Calu3 (cell line): ENCODE measurements at regions not wholly inside any gene's neighbourhood (a gene's known extent, or its start where the extent isn't known, plus 50 kb on each side); places are given as distances from the start of the nearest gene placed in this dataset.

Source experiments
- BruUV-seq: library from RNA; stranded (reverse); fragments of 400-500 nt; replicated peaks from 2 replicates; lab custom pipeline; 2021; lab: Mats Ljungman, UMichigan
- CTCF ChIA-PET: fragments of 300-600 bp; sonication (Branson Sonifier 250); formaldehyde crosslinking; loops from one replicate; lab custom pipeline; 2022; ENCODE audit warnings: antibody characterized with exemption; lab: Charles Lee
- DNase-seq: peaks from one replicate; pipeline ENCODE4 v3.0.0; 2022
- H3K27ac Mint-ChIP-seq: one replicate; pipeline ENCODE4 v1.8.0; 2022; ENCODE audit warnings: mixed read lengths; ENCODE audit not compliant: unreplicated experiment
- H3K27me3 Mint-ChIP-seq: one replicate; pipeline ENCODE4 v1.8.0; 2022; ENCODE audit warnings: mixed read lengths; ENCODE audit not compliant: unreplicated experiment
- H3K36me3 Mint-ChIP-seq: one replicate; pipeline ENCODE4 v1.8.0; 2022; ENCODE audit warnings: mild to moderate bottlenecking, moderate library complexity, mixed read lengths; ENCODE audit not compliant: insufficient read depth, unreplicated experiment
- H3K4me1 Mint-ChIP-seq: one replicate; pipeline ENCODE4 v1.8.0; 2022; ENCODE audit warnings: mild to moderate bottlenecking, low read depth, mixed read lengths; ENCODE audit not compliant: unreplicated experiment
- H3K4me3 Mint-ChIP-seq: one replicate; pipeline ENCODE4 v1.8.0; 2022; ENCODE audit warnings: mild to moderate bottlenecking, low read depth, moderate library complexity, mixed read lengths; ENCODE audit not compliant: unreplicated experiment
- H3K9me3 Mint-ChIP-seq: one replicate; pipeline ENCODE4 v1.8.0; 2022; ENCODE audit warnings: low read depth, mixed read lengths; ENCODE audit not compliant: unreplicated experiment
- intact Hi-C: fragments of 100-400 bp; cut with micrococcal nuclease; formaldehyde crosslinking; loops from one replicate; pipeline ENCODE4 v1.10.0; 2022; ENCODE audit not compliant: unreplicated experiment
- TF ChIP-seq, protein P1 (sequence below): fragments of 200-600 bp; IDR thresholded peaks from one replicate; pipeline ENCODE4 v1.8.0; 2022; ENCODE audit warnings: antibody characterized with exemption; ENCODE audit not compliant: unreplicated experiment

DNA sequence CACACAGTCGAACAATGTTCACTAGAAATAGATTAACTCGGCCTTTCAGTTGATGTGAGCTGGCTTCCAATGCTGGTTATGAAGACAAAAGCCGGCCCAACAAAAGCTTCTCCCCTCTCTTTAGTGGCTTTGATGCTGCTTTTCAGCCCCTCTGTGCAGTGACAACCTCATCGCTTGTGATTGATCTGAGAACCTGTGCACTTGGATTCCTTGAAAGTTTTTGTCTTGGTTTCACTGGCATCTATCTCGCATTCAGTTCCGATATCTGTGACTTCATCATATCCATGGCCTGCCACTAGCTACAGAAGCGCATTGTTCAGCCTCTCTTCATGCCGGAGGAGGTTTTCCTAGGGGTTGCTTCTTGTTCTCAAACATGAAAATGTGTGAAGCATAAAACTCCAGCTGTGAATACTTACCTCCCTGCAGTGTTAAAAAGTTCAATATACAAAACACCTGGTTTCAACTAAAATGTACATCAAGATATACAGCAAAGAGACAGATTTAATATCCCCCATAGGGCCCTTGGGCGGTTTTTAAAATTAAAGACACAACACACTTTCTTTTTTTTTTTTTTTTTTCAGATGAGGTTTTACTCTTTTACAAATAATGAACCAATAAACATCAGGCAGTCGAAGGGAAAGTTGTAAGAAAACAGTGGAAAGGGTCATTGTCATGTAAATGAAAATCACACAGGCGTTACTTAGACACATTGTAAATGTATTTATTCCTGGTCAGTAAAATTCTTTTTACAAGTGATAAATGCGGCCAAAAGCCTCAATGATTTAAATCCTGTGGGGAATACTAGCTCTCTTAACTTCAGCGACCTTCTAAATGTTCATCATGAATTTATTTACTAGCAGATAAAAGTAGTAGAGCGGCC is 1252.8 kb downstream of the EFNB2 start:
- Mint-ChIP-seq H3K27me3 (no peaks in the 10 kb centered on the region), H3K36me3 (no peaks in the 10 kb centered on the region), H3K9me3 (no peaks in the 10 kb centered on the region), H3K4me3 (no peak overlapping the region), H3K4me1 (no peaks in the 10 kb centered on the region), H3K27ac (no peak overlapping the region)
- intact Hi-C loops: no loop called here
- CTCF ChIA-PET: interaction anchor here (0.7 kb wide), 1 partner anchor 52 kb away, joined by 4 read pairs; no protein-coding TSS in a partner anchor
- no TSS peak for BruUV-seq
- no peak for DNase-seq
- TF ChIP-seq, protein P1, sequence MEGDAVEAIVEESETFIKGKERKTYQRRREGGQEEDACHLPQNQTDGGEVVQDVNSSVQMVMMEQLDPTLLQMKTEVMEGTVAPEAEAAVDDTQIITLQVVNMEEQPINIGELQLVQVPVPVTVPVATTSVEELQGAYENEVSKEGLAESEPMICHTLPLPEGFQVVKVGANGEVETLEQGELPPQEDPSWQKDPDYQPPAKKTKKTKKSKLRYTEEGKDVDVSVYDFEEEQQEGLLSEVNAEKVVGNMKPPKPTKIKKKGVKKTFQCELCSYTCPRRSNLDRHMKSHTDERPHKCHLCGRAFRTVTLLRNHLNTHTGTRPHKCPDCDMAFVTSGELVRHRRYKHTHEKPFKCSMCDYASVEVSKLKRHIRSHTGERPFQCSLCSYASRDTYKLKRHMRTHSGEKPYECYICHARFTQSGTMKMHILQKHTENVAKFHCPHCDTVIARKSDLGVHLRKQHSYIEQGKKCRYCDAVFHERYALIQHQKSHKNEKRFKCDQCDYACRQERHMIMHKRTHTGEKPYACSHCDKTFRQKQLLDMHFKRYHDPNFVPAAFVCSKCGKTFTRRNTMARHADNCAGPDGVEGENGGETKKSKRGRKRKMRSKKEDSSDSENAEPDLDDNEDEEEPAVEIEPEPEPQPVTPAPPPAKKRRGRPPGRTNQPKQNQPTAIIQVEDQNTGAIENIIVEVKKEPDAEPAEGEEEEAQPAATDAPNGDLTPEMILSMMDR: no peak

DNA sequence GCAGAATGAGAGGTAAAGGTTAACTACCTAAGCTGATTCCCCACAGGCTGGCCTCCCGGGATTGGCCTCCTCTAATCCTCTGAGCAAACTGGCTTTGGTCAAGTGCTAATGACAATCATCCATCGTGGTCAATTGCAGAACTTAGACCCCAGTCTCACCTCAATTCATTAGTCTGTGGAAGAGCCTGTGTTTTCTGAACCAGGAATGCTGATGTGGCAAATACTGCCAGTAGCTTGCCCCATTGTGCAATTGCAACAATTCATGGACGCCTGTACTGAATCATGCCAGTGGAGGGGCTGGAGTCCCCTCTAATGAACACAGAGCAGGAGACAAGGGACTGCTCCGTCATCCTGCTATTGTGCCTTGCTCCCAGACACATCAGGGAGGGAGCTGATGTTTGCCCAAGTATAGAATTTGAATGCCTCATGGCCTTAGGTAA is 1256.5 kb downstream of the EFNB2 start:
- no peaks in the 10 kb centered on the region for H3K4me1 Mint-ChIP-seq
- no peak overlapping the region for H3K4me3 Mint-ChIP-seq
- H3K27ac Mint-ChIP-seq: no peak overlapping the region
- intact Hi-C loops: no loop called here
- CTCF ChIA-PET: no interaction called here
- no peaks in the 10 kb centered on the region for H3K36me3 Mint-ChIP-seq
- H3K27me3 Mint-ChIP-seq: no peaks in the 10 kb centered on the region
- DNase-seq: no peak
- no TSS peak for BruUV-seq
- TF ChIP-seq, protein P1: no peak
- H3K9me3 Mint-ChIP-seq: no peaks in the 10 kb centered on the region

DNA sequence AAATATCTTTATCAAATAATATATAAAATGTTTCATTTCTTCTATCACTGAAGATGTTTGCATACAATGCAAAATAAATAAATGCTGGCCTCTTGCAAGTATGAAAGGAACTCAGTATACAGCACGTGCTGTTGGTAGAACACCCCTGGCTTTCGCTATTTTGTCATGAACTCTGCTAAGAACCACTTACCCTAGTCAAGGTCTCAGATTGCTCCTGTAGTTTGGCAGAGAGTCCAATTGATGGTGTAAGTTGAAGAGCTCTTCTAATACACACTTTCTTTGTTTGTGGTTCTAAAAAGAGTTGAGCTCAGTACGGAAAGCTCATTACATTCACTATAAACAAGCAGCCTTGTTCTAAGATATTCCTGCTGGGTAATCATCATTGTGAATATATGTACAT is 1258.9 kb downstream of the EFNB2 start:
- TF ChIP-seq, protein P1: no peak
- Mint-ChIP-seq H3K9me3 (no peaks in the 10 kb centered on the region), H3K27ac (no peak overlapping the region), H3K36me3 (no peaks in the 10 kb centered on the region), H3K27me3 (no peaks in the 10 kb centered on the region), H3K4me1 (no peaks in the 10 kb centered on the region), H3K4me3 (no peak overlapping the region)
- DNase-seq: no peak
- CTCF ChIA-PET: no interaction called here
- BruUV-seq: no TSS peak
- intact Hi-C loops: no loop called here

DNA sequence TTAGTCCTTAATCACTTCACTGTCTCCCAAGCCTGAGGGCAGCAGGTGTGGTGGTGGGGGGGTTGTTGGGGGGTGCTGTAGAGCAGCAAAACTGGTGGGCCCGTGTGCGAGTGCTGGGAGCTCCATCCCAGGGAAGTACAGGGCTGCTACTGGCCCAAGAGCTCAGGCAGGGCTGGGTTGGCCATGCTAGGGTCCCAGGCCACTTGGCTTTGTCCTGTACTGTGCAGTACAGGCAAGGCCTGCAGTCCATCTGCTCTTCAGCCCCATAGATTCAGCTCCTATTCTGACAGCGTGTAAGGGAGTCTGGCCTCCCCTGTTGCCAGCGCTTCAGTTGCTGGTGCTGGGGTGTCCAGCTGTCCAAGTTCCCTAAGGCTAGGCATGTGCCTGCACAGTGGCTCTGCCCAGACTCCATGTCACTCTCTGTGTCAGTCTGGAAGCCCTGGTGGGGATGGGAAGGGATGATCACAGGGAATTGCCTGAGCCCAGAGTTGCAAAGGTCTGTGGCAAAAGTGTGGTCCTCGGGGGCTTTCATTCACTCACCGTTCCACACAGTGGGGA is 1261.7 kb downstream of the EFNB2 start:
- Mint-ChIP-seq H3K4me1 (no peaks in the 10 kb centered on the region), H3K27ac (no peak overlapping the region), H3K36me3 (no peaks in the 10 kb centered on the region), H3K9me3 (no peaks in the 10 kb centered on the region), H3K4me3 (no peak overlapping the region), H3K27me3 (no peaks in the 10 kb centered on the region)
- TF ChIP-seq, protein P1: no peak
- DNase-seq: no peak
- intact Hi-C loops: no loop called here
- BruUV-seq: no TSS peak
- CTCF ChIA-PET: no interaction called here
